ENCODE measurements at regions not wholly inside any gene's neighbourhood (a gene's known extent, or its start where the extent isn't known, plus 50 kb on each side); places are given as distances from the start of the nearest gene placed in this dataset.

DNA sequence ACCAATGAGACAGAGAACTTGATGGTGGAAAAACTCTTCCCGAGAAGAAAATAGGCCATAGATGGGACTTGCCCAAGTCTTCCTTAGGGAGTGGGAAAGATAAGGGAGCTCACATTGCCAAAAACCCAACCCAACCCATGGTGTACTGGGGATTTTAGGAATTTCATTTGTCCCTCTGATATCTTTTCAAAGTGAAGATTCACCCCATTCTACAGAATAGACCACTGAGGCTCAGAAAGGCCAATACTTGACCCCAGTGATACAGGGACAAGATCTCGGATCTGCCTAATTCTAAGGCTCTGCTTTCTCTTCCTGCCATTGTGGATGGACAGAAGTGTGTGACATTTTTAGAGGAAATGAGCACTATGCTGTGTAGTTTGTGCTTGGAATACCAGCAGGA lies 159.0 kb downstream of the MYCN start:
- Mint-ChIP-seq H3K36me3 (ENCODE audit: insufficient read depth in 1 of 3, low read depth in 3 of 3) (no peaks in the 10 kb centered on the region; a peak in 1 of 7 replicates), H3K27me3 (ENCODE audit: low read depth) (no peaks in the 10 kb centered on the region), H3K9me3 (no peaks in the 10 kb centered on the region), H3K4me1 (peaks cover 51 to 52% of the 10 kb centered on the region in 2 experiments), H3K27ac (no peak overlapping the region), H3K4me3 (no peak overlapping the region; a peak in 1 of 5 replicates)
- no CpG with 5 or more reads among the region's 2 CpGs for WGBS (ENCODE audit: extremely low coverage, insufficient read length, low lambda C conversion rate)
- Histone ChIP-seq H3K4me1 (ENCODE audit: insufficient read depth, low read length) (peaks cover 10% of the 10 kb centered on the region; the same call in 1 of the 2 replicates), H3K27me3 (ENCODE audit: insufficient read depth, low read length) (no peaks in the 10 kb centered on the region), H3K27ac (ENCODE audit: insufficient read length, low read depth, low read length) (no peak overlapping the region), H3K23ac (ENCODE audit: insufficient read length, low read depth, low read length) (no peak overlapping the region), H3K9ac (ENCODE audit: extremely low read depth, insufficient read length, low read length) (no peak overlapping the region), H2AFZ (ENCODE audit: low read length) (no peak overlapping the region), H2BK20ac (ENCODE audit: low read depth, low read length, poor library complexity, severe bottlenecking) (no peak overlapping the region), H3K79me2 (ENCODE audit: insufficient read depth, low read length) (no peaks in the 10 kb centered on the region), H2AK5ac (ENCODE audit: insufficient read length, low read length) (no peak overlapping the region), H2BK15ac (ENCODE audit: low read depth, low read length) (no peak overlapping the region), H3K23me2 (ENCODE audit: insufficient read length, low read depth, low read length, poor library complexity, severe bottlenecking) (no peaks in the 10 kb centered on the region), H3K18ac (ENCODE audit: insufficient read length, low read depth, low read length) (no peak overlapping the region), H4K5ac (ENCODE audit: insufficient read length, low read depth, low read length) (no peak overlapping the region), H3T11ph (ENCODE audit: low read length) (no peak overlapping the region), H4K20me1 (ENCODE audit: control insufficient read depth, insufficient read depth, insufficient read length) (no peaks in the 10 kb centered on the region), H4K91ac (ENCODE audit: insufficient read length, low read depth, low read length) (no peak overlapping the region), H3K4me2 (ENCODE audit: insufficient read depth, insufficient read length, low read length) (no peak overlapping the region), H2BK5ac (ENCODE audit: insufficient read length, low read length) (no peak overlapping the region), H3K56ac (ENCODE audit: insufficient read length, low read depth, low read length) (no peak overlapping the region), H3K9me3 (ENCODE audit: control insufficient read depth, low read depth, low read length) (no peaks in the 10 kb centered on the region), H3K14ac (ENCODE audit: insufficient read depth, low read length) (no peak overlapping the region), H3K4ac (ENCODE audit: low read depth, low read length) (no peak overlapping the region), H2BK12ac (ENCODE audit: insufficient read length, low read depth, low read length) (no peak overlapping the region), H2BK120ac (ENCODE audit: low read depth, low read length, poor library complexity, severe bottlenecking) (no peak overlapping the region), H4K8ac (replicated peaks; ENCODE audit: insufficient read length, low read depth, low read length) (no peak overlapping the region), H3K79me1 (ENCODE audit: insufficient read depth, low read depth, low read length, poor library complexity, severe bottlenecking) (no peaks in the 10 kb centered on the region)
- no peak for DNase-seq
- no peak for TF ChIP-seq CTCF (conservative IDR thresholded peaks at IDR 0.05)

Measured in H9 (cell line).